GM18861 (cell line): ENCODE measurements at regions not wholly inside any gene's neighbourhood (a gene's known extent, or its start where the extent isn't known, plus 50 kb on each side); places are given as distances from the start of the nearest gene placed in this dataset.

ENCODE experiments used
- ATAC-seq: cut with Tn5 transposase; IDR thresholded peaks from one replicate; pipeline ENCODE4 v1.9.1; 2021; ENCODE audit not compliant: unreplicated experiment

GRCh38 chr3:116630494-116630893, 79.1 kb upstream of the TUSC7 start:
- ATAC-seq = no peak

- ATAC-seq = no peak
These were observed 69.9 kb upstream of the TUSC7 start for GRCh38 chr3:116639641-116640040.

- no peak for ATAC-seq
These were observed 69.5 kb upstream of the TUSC7 start for GRCh38 chr3:116640109-116640508.

GRCh38 chr3:116643001-116643400, 66.6 kb upstream of the TUSC7 start:
- no peak for ATAC-seq

DNA sequence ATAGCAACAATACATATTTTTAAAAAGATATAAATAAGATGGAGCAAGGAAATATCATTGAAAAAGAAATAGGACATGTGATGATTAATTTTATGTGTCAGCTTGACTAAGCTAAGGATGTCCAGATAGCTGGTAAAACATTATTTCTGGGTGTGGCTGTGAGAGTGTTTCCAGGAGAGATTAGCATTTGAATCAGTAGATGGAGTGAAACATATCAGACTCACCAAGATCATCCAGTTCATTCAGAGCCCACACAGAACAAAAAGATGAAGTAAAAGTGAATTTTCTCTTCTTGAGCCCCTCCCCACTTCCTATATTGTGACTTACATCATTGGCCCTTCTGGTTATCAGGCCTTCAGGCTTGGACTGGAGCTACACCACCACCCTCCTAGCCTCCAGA, 61.6 kb upstream of the TUSC7 start:
- no peak for ATAC-seq
